Body of pancreas (tissue), 4 donors: ENCODE measurements at regions not wholly inside any gene's neighbourhood (a gene's known extent, or its start where the extent isn't known, plus 50 kb on each side); places are given as distances from the start of the nearest gene placed in this dataset.

Experiments used
- POLR2A ChIP-seq, 3 donors: fragments of 450-650 bp; IDR thresholded peaks; one replicate each; pipeline ENCODE4 v1.6.1; 2016; ENCODE audit warnings: antibody characterized with exemption in 3 of 3, mild to moderate bottlenecking in 2 of 3
- TF ChIP-seq, protein P1 (sequence below), 7 experiments: fragments of 450-650 bp in 4 of 7; fragments of 200-600 bp in 3 of 7; sonication (generic) in 3 of 7; IDR thresholded peaks; one replicate each; pipeline ENCODE4 v1.5.1; 2016 to 2019; ENCODE audit warnings: antibody characterized with exemption in 7 of 7

DNA sequence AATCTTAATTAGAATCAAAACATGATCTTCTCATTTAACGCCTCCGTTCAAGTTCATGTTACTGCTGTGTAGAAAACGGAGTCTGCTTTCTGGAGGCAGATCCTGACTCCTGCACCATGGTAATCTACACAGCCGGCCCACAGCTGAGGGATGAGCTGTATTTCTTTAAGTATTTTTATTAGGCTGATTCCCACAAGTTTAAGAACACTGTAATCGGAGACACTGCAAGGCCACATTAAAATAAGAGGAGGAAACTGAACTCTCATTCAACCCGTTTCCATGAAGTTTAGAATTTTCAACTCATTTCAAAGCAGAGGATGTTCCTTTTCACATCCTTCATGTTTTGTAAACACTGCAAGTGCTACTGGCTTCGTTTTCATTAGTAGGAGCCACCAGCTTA, 372.2 kb downstream of the NFIB start:
- TF ChIP-seq, protein P1, sequence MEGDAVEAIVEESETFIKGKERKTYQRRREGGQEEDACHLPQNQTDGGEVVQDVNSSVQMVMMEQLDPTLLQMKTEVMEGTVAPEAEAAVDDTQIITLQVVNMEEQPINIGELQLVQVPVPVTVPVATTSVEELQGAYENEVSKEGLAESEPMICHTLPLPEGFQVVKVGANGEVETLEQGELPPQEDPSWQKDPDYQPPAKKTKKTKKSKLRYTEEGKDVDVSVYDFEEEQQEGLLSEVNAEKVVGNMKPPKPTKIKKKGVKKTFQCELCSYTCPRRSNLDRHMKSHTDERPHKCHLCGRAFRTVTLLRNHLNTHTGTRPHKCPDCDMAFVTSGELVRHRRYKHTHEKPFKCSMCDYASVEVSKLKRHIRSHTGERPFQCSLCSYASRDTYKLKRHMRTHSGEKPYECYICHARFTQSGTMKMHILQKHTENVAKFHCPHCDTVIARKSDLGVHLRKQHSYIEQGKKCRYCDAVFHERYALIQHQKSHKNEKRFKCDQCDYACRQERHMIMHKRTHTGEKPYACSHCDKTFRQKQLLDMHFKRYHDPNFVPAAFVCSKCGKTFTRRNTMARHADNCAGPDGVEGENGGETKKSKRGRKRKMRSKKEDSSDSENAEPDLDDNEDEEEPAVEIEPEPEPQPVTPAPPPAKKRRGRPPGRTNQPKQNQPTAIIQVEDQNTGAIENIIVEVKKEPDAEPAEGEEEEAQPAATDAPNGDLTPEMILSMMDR (IDR thresholded peaks at IDR 0.05), result no peak
- TF ChIP-seq POLR2A (IDR thresholded peaks at IDR 0.05), result no peak
